SK-N-SH (cell line): ENCODE measurements at regions not wholly inside any gene's neighbourhood (a gene's known extent, or its start where the extent isn't known, plus 50 kb on each side); places are given as distances from the start of the nearest gene placed in this dataset.

Experiments
- CTCF ChIA-PET: fragments of 300-600, 350-600 bp; formaldehyde crosslinking; extraction: SDS; loops from one replicate; lab custom pipeline; 2021; lab: Yijun Ruan, JAX
- POLR2A ChIA-PET: fragments of 350-600 bp; sonication (Branson Sonifier 250); formaldehyde crosslinking; extraction: SDS; loops from one replicate; lab custom pipeline; 2020; ENCODE audit warnings: antibody characterized with exemption, inconsistent platforms; lab: Yijun Ruan, JAX
- DNase-seq: peaks from one replicate; pipeline ENCODE4 v3.0.0; 2012
- H2AFZ ChIP-seq: fragments of 200-600 bp; sonication (generic); 2 replicates; pipeline ENCODE4 v1.8.1; 2016; ENCODE audit warnings: antibody characterized with exemption, mild to moderate bottlenecking, low read depth
- H3F3A ChIP-seq: fragments of 200-600 bp; sonication (generic); replicated peaks from 2 replicates; pipeline ENCODE3; 2016; ENCODE audit warnings: antibody characterized with exemption, mild to moderate bottlenecking; ENCODE audit not compliant: insufficient read depth
- H3K27ac ChIP-seq, 2 experiments: fragments of 200-500 bp in 1 of 2; fragments of 200-600 bp in 1 of 2; sonication (Bioruptor generic) in 1 of 2; sonication (generic), shearing (Covaris generic) in 1 of 2; 2 replicates each; pipeline versions ENCODE4 v1.5.1 to v1.6.1; 2014 to 2016; ENCODE audit warnings: low read depth in 2 of 2, inconsistent platforms in 1 of 2, low read length in 1 of 2, mild to moderate bottlenecking in 1 of 2, mixed read lengths in 1 of 2
- H3K27me3 ChIP-seq: fragments of 200-600 bp; sonication (generic), shearing (Covaris generic); 2 replicates; pipeline ENCODE4 v1.6.1; 2016; ENCODE audit warnings: mixed run types; ENCODE audit not compliant: insufficient read depth
- H3K36me3 ChIP-seq, 2 experiments: fragments of 200-500 bp in 1 of 2; fragments of 200-600 bp in 1 of 2; sonication (Bioruptor generic) in 1 of 2; sonication (generic) in 1 of 2; replicated peaks in 1 of 2; 2 replicates each; pipeline versions ENCODE3 to v1.5.1; 2014 to 2016; ENCODE audit warnings: low read length in 1 of 2, mild to moderate bottlenecking in 1 of 2; ENCODE audit not compliant: insufficient read depth in 2 of 2, control insufficient read depth in 1 of 2
- H3K4me1 ChIP-seq, 2 experiments: fragments of 200-500 bp in 1 of 2; fragments of 200-600 bp in 1 of 2; sonication (Bioruptor generic) in 1 of 2; sonication (generic), shearing (Covaris generic) in 1 of 2; 2 replicates each; pipeline versions ENCODE4 v1.5.1 to v1.6.1; 2014 to 2016; ENCODE audit warnings: low read depth in 1 of 2, low read length in 1 of 2, mixed run types in 1 of 2; ENCODE audit not compliant: insufficient read depth in 2 of 2, control insufficient read depth in 1 of 2
- H3K4me2 ChIP-seq: fragments of 200-600 bp; sonication (generic), shearing (Covaris generic); 2 replicates; pipeline ENCODE4 v1.6.1; 2017; ENCODE audit warnings: mixed run types
- H3K4me3 ChIP-seq, 2 experiments: fragments of 200-500 bp in 1 of 2; fragments of 200-600 bp in 1 of 2; sonication (Bioruptor generic) in 1 of 2; sonication (generic), shearing (Covaris generic) in 1 of 2; 2 replicates each; pipeline versions ENCODE4 v1.5.1 to v1.8.1; 2014 to 2016; ENCODE audit warnings: low read depth in 2 of 2, inconsistent platforms in 1 of 2, low read length in 1 of 2, mild to moderate bottlenecking in 1 of 2, mixed read lengths in 1 of 2, moderate library complexity in 1 of 2
- H3K79me2 ChIP-seq: fragments of 200-600 bp; sonication (generic); 2 replicates; pipeline ENCODE4 v1.8.1; 2017; ENCODE audit warnings: mild to moderate bottlenecking; ENCODE audit not compliant: insufficient read depth
- H3K9ac ChIP-seq: fragments of 200-600 bp; sonication (generic); 2 replicates; pipeline ENCODE4 v1.6.1; 2017; ENCODE audit warnings: mixed run types
- H3K9me2 ChIP-seq: fragments of 200-600 bp; sonication (generic); 2 replicates; pipeline ENCODE4 v1.6.1; 2017; ENCODE audit warnings: mixed run types
- H3K9me3 ChIP-seq: fragments of 200-600 bp; sonication (generic); 2 replicates; pipeline ENCODE4 v1.6.1; 2017; ENCODE audit warnings: mixed run types, mild to moderate bottlenecking, moderate library complexity
- H4K20me1 ChIP-seq: fragments of 200-600 bp; sonication (generic); 2 replicates; pipeline ENCODE4 v1.6.1; 2017; ENCODE audit warnings: mild to moderate bottlenecking, mixed run types; ENCODE audit not compliant: insufficient read depth
- EZH2phosphoT487 ChIP-seq: fragments of 200-600 bp; sonication (generic); IDR thresholded peaks from 2 replicates; pipeline ENCODE4 v1.6.1; 2017; ENCODE audit warnings: low read depth, mixed run types, mild to moderate bottlenecking, antibody characterized with exemption, moderate library complexity, borderline replicate concordance
- JUND ChIP-seq: IDR thresholded peaks from 2 replicates; pipeline ENCODE4 v1.4.0; 2012
- MXI1 ChIP-seq: IDR thresholded peaks from 2 replicates; pipeline ENCODE4 v1.6.1; 2012; ENCODE audit warnings: mild to moderate bottlenecking, low read depth, low read length, improper control_type of control experiment
- NFIC ChIP-seq: IDR thresholded peaks from 2 replicates; pipeline ENCODE4 v1.4.0; 2012; ENCODE audit warnings: borderline replicate concordance
- POLR2AphosphoS5 ChIP-seq: IDR thresholded peaks from 2 replicates; pipeline ENCODE4 v1.6.1; 2012; ENCODE audit warnings: low read depth, low read length
- RAD21 ChIP-seq: IDR thresholded peaks from 2 replicates; pipeline ENCODE4 v1.6.1; 2012; ENCODE audit warnings: mild to moderate bottlenecking, low read length
- RCOR1 ChIP-seq: fragments of 150-350 bp; IDR thresholded peaks from 2 replicates; pipeline ENCODE4 v1.6.1; 2017; ENCODE audit warnings: antibody characterized with exemption, low read length
- RFX5 ChIP-seq: IDR thresholded peaks from 2 replicates; pipeline ENCODE4 v1.6.1; 2012; ENCODE audit warnings: mild to moderate bottlenecking, improper control_type of control experiment, low read length
- RXRA ChIP-seq: IDR thresholded peaks from 2 replicates; pipeline ENCODE4 v1.4.0; 2012; ENCODE audit warnings: low read depth, mild to moderate bottlenecking, borderline replicate concordance
- TAF1 ChIP-seq: IDR thresholded peaks from 2 replicates; pipeline ENCODE4 v1.6.1; 2012; ENCODE audit warnings: low read depth, mild to moderate bottlenecking, low read length, moderate library complexity, borderline replicate concordance
- WGBS: methylation state at CpG from one replicate; pipeline ENCODE4 v1.1.6; 2017; ENCODE audit warnings: low lambda C conversion rate; 5-methylcytosine and 5-hydroxymethylcytosine counted together
- TF ChIP-seq, protein P1 (sequence below): IDR thresholded peaks from 2 replicates; pipeline ENCODE4; 2012
- TF ChIP-seq, protein P2 (sequence below): fragments of 150-350 bp; IDR thresholded peaks from 2 replicates; pipeline ENCODE4 v1.6.1; 2017; ENCODE audit warnings: antibody characterized with exemption, low read length, low read depth, borderline replicate concordance
- TF ChIP-seq, protein P3 (sequence below): IDR thresholded peaks from 2 replicates; pipeline ENCODE4 v1.4.0; 2012; ENCODE audit warnings: low read depth

DNA sequence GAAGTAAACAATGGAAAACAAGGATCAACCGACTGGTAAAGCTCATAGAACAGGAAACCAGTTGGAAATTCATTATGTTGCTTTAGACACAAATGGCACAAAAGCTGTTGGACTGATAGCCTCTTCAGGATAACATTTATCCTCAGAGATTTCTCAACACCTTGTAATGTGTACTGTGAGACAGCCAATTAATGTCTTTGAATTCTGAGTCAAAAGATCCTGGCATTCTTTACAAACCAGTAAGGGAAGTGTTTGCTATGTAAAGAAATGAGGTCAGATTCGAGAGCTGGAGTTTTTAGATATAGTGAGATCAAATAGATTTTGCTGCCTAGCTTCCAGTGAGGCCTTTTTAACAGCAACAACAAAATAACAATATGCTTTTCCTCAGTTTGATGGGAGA, 439.2 kb downstream of the C6orf118 start:
- Histone ChIP-seq H3K9me2 (no peaks in the 10 kb centered on the region), H3K4me2 (no peak overlapping the region), H3K9ac (no peak overlapping the region), H3K79me2 (no peaks in the 10 kb centered on the region), H2AFZ (no peak overlapping the region), H3K27me3 (no peaks in the 10 kb centered on the region), H3K36me3 (no peaks in the 10 kb centered on the region), H3K4me1 (no peaks in the 10 kb centered on the region), H3K9me3 (no peaks in the 10 kb centered on the region), H4K20me1 (no peaks in the 10 kb centered on the region), H3K27ac (no peak overlapping the region), H3F3A (no peaks in the 10 kb centered on the region), H3K4me3 (no peak overlapping the region)
- CTCF ChIA-PET, result interaction anchor here (1.1 kb wide), 1 partner anchor 9 kb away, joined by 3 read pairs; no protein-coding TSS in a partner anchor
- 7% methylated on average over 2 of the region's 2 CpGs for WGBS
- POLR2A ChIA-PET, result no interaction called here
- TF ChIP-seq, protein P1, sequence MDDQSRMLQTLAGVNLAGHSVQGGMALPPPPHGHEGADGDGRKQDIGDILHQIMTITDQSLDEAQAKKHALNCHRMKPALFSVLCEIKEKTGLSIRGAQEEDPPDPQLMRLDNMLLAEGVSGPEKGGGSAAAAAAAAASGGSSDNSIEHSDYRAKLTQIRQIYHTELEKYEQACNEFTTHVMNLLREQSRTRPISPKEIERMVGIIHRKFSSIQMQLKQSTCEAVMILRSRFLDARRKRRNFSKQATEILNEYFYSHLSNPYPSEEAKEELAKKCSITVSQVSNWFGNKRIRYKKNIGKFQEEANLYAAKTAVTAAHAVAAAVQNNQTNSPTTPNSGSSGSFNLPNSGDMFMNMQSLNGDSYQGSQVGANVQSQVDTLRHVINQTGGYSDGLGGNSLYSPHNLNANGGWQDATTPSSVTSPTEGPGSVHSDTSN, result no peak
- no peak for TF ChIP-seq EZH2phosphoT487
- no peak for DNase-seq

DNA sequence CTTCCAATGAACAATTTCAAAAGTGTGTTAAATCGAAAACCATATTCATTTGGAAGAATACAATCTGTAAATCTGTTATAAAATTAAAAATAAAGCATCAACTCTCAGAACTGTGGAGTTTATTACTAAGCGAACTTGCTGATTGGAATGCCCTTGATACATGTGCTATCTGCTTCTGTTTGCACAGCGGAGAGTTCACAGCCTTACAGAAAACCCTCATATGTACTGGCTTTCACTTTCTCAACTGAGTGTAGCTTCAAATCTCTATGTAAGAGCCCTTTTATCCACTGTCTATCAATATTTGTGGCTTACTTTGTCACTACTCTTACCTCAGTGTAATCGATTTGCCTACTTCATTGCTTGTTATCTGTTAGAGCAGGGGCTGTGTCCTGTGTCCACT, 447.4 kb downstream of the C6orf118 start:
- H2AFZ ChIP-seq, result no peak overlapping the region
- no peaks in the 10 kb centered on the region for H3K36me3 ChIP-seq
- TF ChIP-seq POLR2AphosphoS5, result no peak
- ChIA-PET POLR2A (no interaction called here), CTCF (interaction anchor here (1.2 kb wide), 1 partner anchor 8 kb away, joined by 3 read pairs; no protein-coding TSS in a partner anchor)
- H3K9ac ChIP-seq, result no peak overlapping the region
- H3K9me3 ChIP-seq, result no peaks in the 10 kb centered on the region; the same call in 1 of the 2 replicates
- no peaks in the 10 kb centered on the region for H3K4me1 ChIP-seq
- no peaks in the 10 kb centered on the region for H3K27me3 ChIP-seq
- H3K4me3 ChIP-seq, result no peak overlapping the region
- WGBS, result 32% methylated on average over 4 of the region's 4 CpGs
- no peak for DNase-seq
- H3K4me2 ChIP-seq, result no peak overlapping the region
- no peaks in the 10 kb centered on the region for H3F3A ChIP-seq
- H4K20me1 ChIP-seq, result no peaks in the 10 kb centered on the region
- H3K27ac ChIP-seq, result no peak overlapping the region
- no peaks in the 10 kb centered on the region for H3K9me2 ChIP-seq
- no peaks in the 10 kb centered on the region for H3K79me2 ChIP-seq

GRCh38 chr6:164859816-164860215, 449.6 kb downstream of the C6orf118 start:
- peaks cover 0 to 8% of the 10 kb centered on the region in 2 experiments; a peak in 2 of 4 replicates for H3K4me1 ChIP-seq
- TF ChIP-seq RFX5 (no peak), MXI1 (no peak), RCOR1 (no peak), RAD21 (no peak), RXRA (no peak), JUND (no peak), TAF1 (no peak), NFIC (no peak)
- TF ChIP-seq, protein P2, sequence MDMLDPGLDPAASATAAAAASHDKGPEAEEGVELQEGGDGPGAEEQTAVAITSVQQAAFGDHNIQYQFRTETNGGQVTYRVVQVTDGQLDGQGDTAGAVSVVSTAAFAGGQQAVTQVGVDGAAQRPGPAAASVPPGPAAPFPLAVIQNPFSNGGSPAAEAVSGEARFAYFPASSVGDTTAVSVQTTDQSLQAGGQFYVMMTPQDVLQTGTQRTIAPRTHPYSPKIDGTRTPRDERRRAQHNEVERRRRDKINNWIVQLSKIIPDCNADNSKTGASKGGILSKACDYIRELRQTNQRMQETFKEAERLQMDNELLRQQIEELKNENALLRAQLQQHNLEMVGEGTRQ, result no peak
- TF ChIP-seq, protein P3, sequence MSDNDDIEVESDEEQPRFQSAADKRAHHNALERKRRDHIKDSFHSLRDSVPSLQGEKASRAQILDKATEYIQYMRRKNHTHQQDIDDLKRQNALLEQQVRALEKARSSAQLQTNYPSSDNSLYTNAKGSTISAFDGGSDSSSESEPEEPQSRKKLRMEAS, result no peak
- CTCF ChIA-PET, result interaction anchor here (0.6 kb wide), 1 partner anchor 1883 kb away, joined by 3 read pairs; no protein-coding TSS in a partner anchor
- no peak overlapping the region for H3K4me3 ChIP-seq
- H3F3A ChIP-seq, result no peaks in the 10 kb centered on the region
- H3K9me2 ChIP-seq, result no peaks in the 10 kb centered on the region
- no peaks in the 10 kb centered on the region; the same call in 1 of the 2 replicates for H3K9me3 ChIP-seq
- POLR2A ChIA-PET, result no interaction called here
- no peak overlapping the region for H3K9ac ChIP-seq
- H3K36me3 ChIP-seq, result no peaks in the 10 kb centered on the region
- H3K4me2 ChIP-seq, result no peak overlapping the region
- no peaks in the 10 kb centered on the region for H4K20me1 ChIP-seq
- WGBS, result 23% methylated on average over 6 of the region's 6 CpGs
- no peak overlapping the region for H3K27ac ChIP-seq
- no peak overlapping the region for H2AFZ ChIP-seq
- no peaks in the 10 kb centered on the region for H3K27me3 ChIP-seq
- H3K79me2 ChIP-seq, result no peaks in the 10 kb centered on the region
- no peak for DNase-seq
